GM13976 (cell line): ENCODE measurements at regions not wholly inside any gene's neighbourhood (a gene's known extent, or its start where the extent isn't known, plus 50 kb on each side); places are given as distances from the start of the nearest gene placed in this dataset.

Source experiments
- DNase-seq: peaks from one replicate; pipeline ENCODE4 v3.0.0; 2012; ENCODE audit warnings: low spot score
- in situ Hi-C: fragments of 300-500 bp; cut with MboI; formaldehyde crosslinking; loops from one replicate; pipeline ENCODE4 v1.12.0; 2022; ENCODE audit warnings: low sequenced_read_pairs, mixed read lengths, inconsistent platforms; ENCODE audit not compliant: unreplicated experiment
- TF ChIP-seq, protein P1 (sequence below): IDR thresholded peaks from 2 replicates; pipeline ENCODE4 v1.5.1; 2012; ENCODE audit warnings: borderline replicate concordance, mild to moderate bottlenecking; ENCODE audit not compliant: insufficient read depth; ENCODE audit errors: extremely low read depth, missing control alignments, control extremely low read depth

DNA sequence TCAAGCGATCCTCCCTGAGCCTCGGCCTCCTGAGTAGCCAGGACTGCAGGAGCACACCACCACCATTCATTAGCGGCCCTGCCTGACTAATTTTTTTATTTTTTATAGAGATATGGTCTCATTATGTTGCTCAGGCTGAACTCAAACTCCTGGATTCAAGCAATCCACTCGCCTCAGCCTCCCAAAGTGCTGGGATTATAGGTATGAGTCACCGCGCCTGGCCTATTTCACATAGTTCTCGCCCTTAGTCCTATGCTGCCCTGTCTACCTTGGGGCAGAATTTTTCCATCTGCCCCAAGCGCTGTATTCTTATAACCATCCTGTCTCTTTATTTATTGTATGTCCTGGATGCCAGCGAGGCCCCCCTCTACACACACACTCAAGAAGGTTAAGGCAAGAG lies 50.9 kb upstream of the BCL2L14 start:
- TF ChIP-seq, protein P1, sequence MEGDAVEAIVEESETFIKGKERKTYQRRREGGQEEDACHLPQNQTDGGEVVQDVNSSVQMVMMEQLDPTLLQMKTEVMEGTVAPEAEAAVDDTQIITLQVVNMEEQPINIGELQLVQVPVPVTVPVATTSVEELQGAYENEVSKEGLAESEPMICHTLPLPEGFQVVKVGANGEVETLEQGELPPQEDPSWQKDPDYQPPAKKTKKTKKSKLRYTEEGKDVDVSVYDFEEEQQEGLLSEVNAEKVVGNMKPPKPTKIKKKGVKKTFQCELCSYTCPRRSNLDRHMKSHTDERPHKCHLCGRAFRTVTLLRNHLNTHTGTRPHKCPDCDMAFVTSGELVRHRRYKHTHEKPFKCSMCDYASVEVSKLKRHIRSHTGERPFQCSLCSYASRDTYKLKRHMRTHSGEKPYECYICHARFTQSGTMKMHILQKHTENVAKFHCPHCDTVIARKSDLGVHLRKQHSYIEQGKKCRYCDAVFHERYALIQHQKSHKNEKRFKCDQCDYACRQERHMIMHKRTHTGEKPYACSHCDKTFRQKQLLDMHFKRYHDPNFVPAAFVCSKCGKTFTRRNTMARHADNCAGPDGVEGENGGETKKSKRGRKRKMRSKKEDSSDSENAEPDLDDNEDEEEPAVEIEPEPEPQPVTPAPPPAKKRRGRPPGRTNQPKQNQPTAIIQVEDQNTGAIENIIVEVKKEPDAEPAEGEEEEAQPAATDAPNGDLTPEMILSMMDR = no peak
- in situ Hi-C loops = no loop called here
- DNase-seq = no peak

DNA sequence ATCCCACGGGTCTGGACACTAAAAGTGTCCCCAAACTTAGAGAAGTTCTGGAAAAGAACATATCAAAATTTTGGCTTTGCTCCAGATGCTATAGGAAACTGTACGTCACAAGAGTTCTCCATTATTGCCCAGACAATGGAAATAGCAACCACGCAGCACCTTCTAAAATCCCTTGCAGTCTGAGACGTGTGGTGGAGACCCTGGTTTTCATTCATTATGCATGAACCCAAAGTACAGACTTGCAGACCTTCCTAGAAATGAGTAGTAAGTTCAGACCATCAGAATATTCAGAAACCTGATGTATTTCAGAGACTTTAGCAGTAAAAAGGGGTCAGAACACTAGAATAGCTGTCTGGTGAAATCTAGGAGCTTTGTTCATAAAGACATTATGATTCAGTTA lies 50.0 kb upstream of the BCL2L14 start:
- TF ChIP-seq, protein P1 = no peak
- no peak for DNase-seq
- in situ Hi-C loops = no loop called here
